ENCODE measurements at regions not wholly inside any gene's neighbourhood (a gene's known extent, or its start where the extent isn't known, plus 50 kb on each side); places are given as distances from the start of the nearest gene placed in this dataset.

DNA sequence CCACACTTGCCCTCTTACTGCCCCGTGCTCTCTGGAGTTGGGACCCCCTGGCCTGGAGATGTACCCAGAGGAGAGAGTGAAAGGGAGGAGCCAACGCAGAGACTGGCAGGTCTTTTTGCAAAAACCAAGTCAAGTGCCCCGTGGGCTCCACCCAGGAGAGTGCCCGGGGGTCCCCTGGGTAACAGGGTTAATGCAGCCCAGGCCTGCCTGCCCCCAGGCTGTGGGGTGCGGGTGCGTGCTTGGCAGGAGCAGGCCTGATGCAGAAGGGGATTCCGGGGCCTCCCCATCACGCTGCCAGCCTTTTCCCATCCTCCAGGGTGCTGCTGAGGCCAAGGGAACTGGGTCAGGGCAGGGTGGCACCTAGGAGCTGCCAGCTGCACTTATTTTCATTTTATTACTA lies 184.4 kb downstream of the ERMARD start:
- no peak overlapping the region for H3K4me2 ChIP-seq (ENCODE audit: low read length)
- no peaks in the 10 kb centered on the region for H4K20me1 ChIP-seq (ENCODE audit: control insufficient read depth, insufficient read depth, low read depth, low read length)
- no peaks in the 10 kb centered on the region for H3K9me2 ChIP-seq (replicated peaks; ENCODE audit: control insufficient read depth, low read length)
- no peak overlapping the region for H3K27ac ChIP-seq (ENCODE audit: low read depth, low read length)
- no peaks in the 10 kb centered on the region for H3K36me3 ChIP-seq (ENCODE audit: control insufficient read depth, low read length)
- H3K4me3 ChIP-seq (ENCODE audit: low read length) = no peak overlapping the region
- no peaks in the 10 kb centered on the region for H3F3A ChIP-seq (ENCODE audit: control insufficient read depth, insufficient read depth)
- H3K27me3 ChIP-seq (ENCODE audit: control insufficient read depth, low read length) = no peaks in the 10 kb centered on the region
- no peaks in the 10 kb centered on the region for H3K9me3 ChIP-seq (ENCODE audit: control insufficient read depth, insufficient read depth, low read length)
- no peaks in the 10 kb centered on the region for H3K79me2 ChIP-seq (ENCODE audit: control insufficient read depth, low read length)
- TF ChIP-seq, protein P1, sequence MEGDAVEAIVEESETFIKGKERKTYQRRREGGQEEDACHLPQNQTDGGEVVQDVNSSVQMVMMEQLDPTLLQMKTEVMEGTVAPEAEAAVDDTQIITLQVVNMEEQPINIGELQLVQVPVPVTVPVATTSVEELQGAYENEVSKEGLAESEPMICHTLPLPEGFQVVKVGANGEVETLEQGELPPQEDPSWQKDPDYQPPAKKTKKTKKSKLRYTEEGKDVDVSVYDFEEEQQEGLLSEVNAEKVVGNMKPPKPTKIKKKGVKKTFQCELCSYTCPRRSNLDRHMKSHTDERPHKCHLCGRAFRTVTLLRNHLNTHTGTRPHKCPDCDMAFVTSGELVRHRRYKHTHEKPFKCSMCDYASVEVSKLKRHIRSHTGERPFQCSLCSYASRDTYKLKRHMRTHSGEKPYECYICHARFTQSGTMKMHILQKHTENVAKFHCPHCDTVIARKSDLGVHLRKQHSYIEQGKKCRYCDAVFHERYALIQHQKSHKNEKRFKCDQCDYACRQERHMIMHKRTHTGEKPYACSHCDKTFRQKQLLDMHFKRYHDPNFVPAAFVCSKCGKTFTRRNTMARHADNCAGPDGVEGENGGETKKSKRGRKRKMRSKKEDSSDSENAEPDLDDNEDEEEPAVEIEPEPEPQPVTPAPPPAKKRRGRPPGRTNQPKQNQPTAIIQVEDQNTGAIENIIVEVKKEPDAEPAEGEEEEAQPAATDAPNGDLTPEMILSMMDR (IDR thresholded peaks at IDR 0.05; ENCODE audit: low read depth, low read length, poor library complexity, severe bottlenecking) = no peak
- no peak for TF ChIP-seq EZH2phosphoT487 (IDR thresholded peaks at IDR 0.05; ENCODE audit: borderline replicate concordance, low read length)
- H3K4me1 ChIP-seq (ENCODE audit: control insufficient read depth, low read length) = no peaks in the 10 kb centered on the region

DNA sequence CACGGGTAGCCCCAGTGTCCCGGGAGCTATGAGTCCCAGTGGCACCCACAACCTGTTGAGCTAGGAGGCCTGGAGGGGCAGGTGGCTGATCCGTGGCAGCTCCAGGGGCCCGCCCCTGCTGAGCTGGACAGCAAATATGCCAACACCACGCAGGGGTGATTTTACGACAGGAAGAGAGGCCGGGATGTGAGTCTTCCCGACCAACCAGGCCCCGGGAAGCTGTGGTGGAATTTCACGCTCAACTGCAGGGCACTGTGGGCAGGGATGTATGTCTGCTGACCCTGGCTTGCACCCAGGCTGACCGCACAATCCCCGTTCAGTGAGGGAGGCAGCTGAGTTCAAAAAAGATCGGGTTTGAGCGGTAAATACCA lies 183.9 kb downstream of the ERMARD start:
- Histone ChIP-seq H3F3A (ENCODE audit: control insufficient read depth, insufficient read depth) (no peaks in the 10 kb centered on the region), H3K4me3 (ENCODE audit: low read length) (no peak overlapping the region), H3K9me3 (ENCODE audit: control insufficient read depth, insufficient read depth, low read length) (no peaks in the 10 kb centered on the region), H3K9me2 (replicated peaks; ENCODE audit: control insufficient read depth, low read length) (no peaks in the 10 kb centered on the region), H3K36me3 (ENCODE audit: control insufficient read depth, low read length) (no peaks in the 10 kb centered on the region), H3K4me1 (ENCODE audit: control insufficient read depth, low read length) (no peaks in the 10 kb centered on the region), H3K79me2 (ENCODE audit: control insufficient read depth, low read length) (no peaks in the 10 kb centered on the region), H3K4me2 (ENCODE audit: low read length) (no peak overlapping the region), H3K27me3 (ENCODE audit: control insufficient read depth, low read length) (no peaks in the 10 kb centered on the region), H4K20me1 (ENCODE audit: control insufficient read depth, insufficient read depth, low read depth, low read length) (no peaks in the 10 kb centered on the region), H3K27ac (ENCODE audit: low read depth, low read length) (no peak overlapping the region)
- TF ChIP-seq, protein P1 (IDR thresholded peaks at IDR 0.05; ENCODE audit: low read depth, low read length, poor library complexity, severe bottlenecking) = no peak
- TF ChIP-seq EZH2phosphoT487 (IDR thresholded peaks at IDR 0.05; ENCODE audit: borderline replicate concordance, low read length) = no peak

DNA sequence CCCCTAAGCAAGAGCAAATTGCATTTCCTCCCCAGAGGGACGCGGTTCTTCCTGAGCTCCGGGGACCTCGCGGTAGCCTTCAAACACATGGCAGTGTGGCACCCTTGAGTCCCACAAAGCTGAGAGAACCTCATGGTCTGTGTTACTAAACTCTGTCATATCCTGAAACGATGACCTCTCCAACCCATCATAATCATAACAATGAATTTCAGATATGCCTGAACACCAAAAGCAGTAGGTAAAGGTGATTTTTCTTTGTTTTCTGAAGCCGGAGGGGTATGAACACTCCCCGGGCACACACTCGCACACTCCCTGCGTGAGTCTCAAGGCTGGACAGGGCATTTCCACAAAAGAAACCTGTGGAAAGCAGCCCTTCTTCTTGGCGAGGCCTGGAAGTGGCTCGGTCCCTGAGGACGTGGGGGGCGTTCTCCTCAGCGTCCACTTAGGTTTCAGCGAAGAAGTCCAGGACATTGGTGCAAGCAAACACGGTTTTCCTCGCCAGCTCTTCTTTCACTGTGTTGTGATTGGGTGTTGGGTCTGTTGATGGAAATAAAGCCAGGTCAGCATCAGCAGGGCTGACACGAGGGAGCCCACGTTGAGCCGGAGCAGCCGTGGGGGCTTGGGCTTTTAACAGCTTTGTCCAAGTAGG lies 183.4 kb downstream of the ERMARD start:
- H3K36me3 ChIP-seq (ENCODE audit: control insufficient read depth, low read length) = no peaks in the 10 kb centered on the region
- no peak overlapping the region for H3K27ac ChIP-seq (ENCODE audit: low read depth, low read length)
- no peaks in the 10 kb centered on the region for H3K9me3 ChIP-seq (ENCODE audit: control insufficient read depth, insufficient read depth, low read length)
- TF ChIP-seq, protein P1 (IDR thresholded peaks at IDR 0.05; ENCODE audit: low read depth, low read length, poor library complexity, severe bottlenecking) = no peak
- no peak for TF ChIP-seq EZH2phosphoT487 (IDR thresholded peaks at IDR 0.05; ENCODE audit: borderline replicate concordance, low read length)
- no peaks in the 10 kb centered on the region for H3K9me2 ChIP-seq (replicated peaks; ENCODE audit: control insufficient read depth, low read length)
- H3K27me3 ChIP-seq (ENCODE audit: control insufficient read depth, low read length) = no peaks in the 10 kb centered on the region
- H4K20me1 ChIP-seq (ENCODE audit: control insufficient read depth, insufficient read depth, low read depth, low read length) = no peaks in the 10 kb centered on the region
- no peaks in the 10 kb centered on the region for H3F3A ChIP-seq (ENCODE audit: control insufficient read depth, insufficient read depth)
- no peaks in the 10 kb centered on the region for H3K79me2 ChIP-seq (ENCODE audit: control insufficient read depth, low read length)
- H3K4me1 ChIP-seq (ENCODE audit: control insufficient read depth, low read length) = no peaks in the 10 kb centered on the region
- H3K4me2 ChIP-seq (ENCODE audit: low read length) = no peak overlapping the region
- H3K4me3 ChIP-seq (ENCODE audit: low read length) = no peak overlapping the region
